Upper lobe of left lung (tissue), 4 donors: ENCODE measurements at regions not wholly inside any gene's neighbourhood (a gene's known extent, or its start where the extent isn't known, plus 50 kb on each side); places are given as distances from the start of the nearest gene placed in this dataset.

ENCODE experiments used
- CTCF ChIP-seq, 6 experiments: fragments of 450-650 bp in 4 of 6; fragments of 200-600 bp in 2 of 6; sonication (generic) in 2 of 6; IDR thresholded peaks; one replicate each; pipeline ENCODE4 v1.5.1; 2016 to 2019; ENCODE audit warnings: antibody characterized with exemption in 6 of 6
- EP300 ChIP-seq, 4 donors: sonication (generic); formaldehyde crosslinking; IDR thresholded peaks; one replicate each; pipeline ENCODE4 v1.5.1; 2017; ENCODE audit warnings: antibody characterized with exemption in 4 of 4, control low read depth in 2 of 4
- POLR2A ChIP-seq, 4 donors: fragments of 450-650 bp; IDR thresholded peaks; one replicate each; pipeline ENCODE4 v1.5.1; 2016 to 2017; ENCODE audit warnings: antibody characterized with exemption in 4 of 4, mild to moderate bottlenecking in 2 of 4
- POLR2AphosphoS5 ChIP-seq, 2 donors: sonication (generic); formaldehyde crosslinking; IDR thresholded peaks; one replicate each; pipeline ENCODE4 v1.5.1; 2017; ENCODE audit warnings: antibody characterized with exemption in 2 of 2

DNA sequence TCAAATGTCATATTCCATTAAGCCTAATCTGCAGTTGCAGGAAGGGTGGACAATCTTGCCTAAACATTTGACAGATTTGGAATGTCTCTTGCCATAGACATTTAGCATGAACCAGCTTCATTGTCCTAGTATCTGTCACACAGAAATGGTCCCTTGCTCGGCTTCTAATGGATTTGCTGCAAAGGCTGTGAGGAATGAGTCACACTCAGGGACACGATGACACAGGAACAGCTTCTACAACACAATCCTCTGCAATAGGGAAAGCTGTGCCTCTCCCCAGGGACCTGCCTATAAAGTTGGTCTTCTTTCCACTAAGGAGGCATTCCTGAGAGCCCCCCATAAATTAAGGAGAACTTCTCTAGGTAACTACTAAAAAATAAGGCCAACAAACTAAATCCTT is 155.1 kb upstream of the L3MBTL4 start:
- TF ChIP-seq EP300 (IDR thresholded peaks at IDR 0.05) = no peak
- TF ChIP-seq CTCF (IDR thresholded peaks at IDR 0.05) = no peak
- TF ChIP-seq POLR2A (IDR thresholded peaks at IDR 0.05) = no peak
- TF ChIP-seq POLR2AphosphoS5 (IDR thresholded peaks at IDR 0.05) = no peak
